Brain pericyte (primary cell): ENCODE measurements at regions not wholly inside any gene's neighbourhood (a gene's known extent, or its start where the extent isn't known, plus 50 kb on each side); places are given as distances from the start of the nearest gene placed in this dataset.

ENCODE experiments used
- DNase-seq: peaks from one replicate; pipeline ENCODE4 v3.0.0-alpha.2; 2012; ENCODE audit warnings: low read depth, low spot score

- DNase-seq = no peak
These were observed 245.4 kb downstream of the DIO2 start for GRCh38 chr14:79965896-79966295.

- DNase-seq = no peak
These were observed 250.1 kb downstream of the DIO2 start for GRCh38 chr14:79961197-79961596.

- no peak for DNase-seq
These were observed 251.0 kb downstream of the DIO2 start for GRCh38 chr14:79960288-79960687.

GRCh38 chr14:79951572-79951971, 259.7 kb downstream of the DIO2 start:
- DNase-seq = no peak

- DNase-seq = no peak
These were observed 261.4 kb downstream of the DIO2 start for GRCh38 chr14:79949906-79950305.

- no peak for DNase-seq
These were observed 263.8 kb downstream of the DIO2 start for GRCh38 chr14:79947440-79948054.

GRCh38 chr14:79939235-79939634, 272.1 kb downstream of the DIO2 start:
- no peak for DNase-seq

GRCh38 chr14:79938185-79938584, 273.1 kb downstream of the DIO2 start:
- DNase-seq = no peak

- no peak for DNase-seq
These were observed 273.9 kb downstream of the DIO2 start for GRCh38 chr14:79937433-79937832.

- DNase-seq = no peak
These were observed 286.8 kb downstream of the DIO2 start for GRCh38 chr14:79924551-79924950.

GRCh38 chr14:79920180-79920692, 291.1 kb downstream of the DIO2 start:
- DNase-seq = no peak
